GM11168 (cell line): ENCODE measurements at regions not wholly inside any gene's neighbourhood (a gene's known extent, or its start where the extent isn't known, plus 50 kb on each side); places are given as distances from the start of the nearest gene placed in this dataset.

Experiments used
- in situ Hi-C: fragments of 300-500 bp; cut with MboI; formaldehyde crosslinking; loops from one replicate; pipeline ENCODE4 v1.12.0; 2022; ENCODE audit warnings: low sequenced_read_pairs; ENCODE audit not compliant: unreplicated experiment

- in situ Hi-C loops, result no loop called here
These were observed 55.6 kb downstream of the RHOXF2B start for GRCh38 chrX:120021927-120022326.

- in situ Hi-C loops, result no loop called here
These were observed 57.2 kb downstream of the RHOXF2B start for GRCh38 chrX:120020305-120020704.

- in situ Hi-C loops, result no loop called here
These were observed 61.4 kb downstream of the RHOXF2B start for GRCh38 chrX:120016068-120016441.

- in situ Hi-C loops, result no loop called here
These were observed 62.1 kb downstream of the RHOXF2B start for GRCh38 chrX:120015145-120016067.

GRCh38 chrX:120014354-120015130 is 62.9 kb downstream of the RHOXF2B start:
- in situ Hi-C loops, result no loop called here

GRCh38 chrX:120001787-120002186 is 58.2 kb upstream of the NKAP start:
- in situ Hi-C loops, result no loop called here

GRCh38 chrX:120000490-120001246 is 57.1 kb upstream of the NKAP start:
- in situ Hi-C loops, result no loop called here

GRCh38 chrX:119999087-119999634 is 55.6 kb upstream of the NKAP start:
- in situ Hi-C loops, result loop anchor here (25.0 kb wide), 1 partner anchor 163 kb away; the partner anchor contains the start of gene RHOXF2

GRCh38 chrX:119997570-119997969 is 54.0 kb upstream of the NKAP start:
- in situ Hi-C loops, result loop anchor here (25.0 kb wide), 1 partner anchor 165 kb away; the partner anchor contains the start of gene RHOXF2

GRCh38 chrX:119996600-119997524 is 53.3 kb upstream of the NKAP start:
- in situ Hi-C loops, result loop anchor here (25.0 kb wide), 1 partner anchor 165 kb away; the partner anchor contains the start of gene RHOXF2

GRCh38 chrX:119996069-119996468 is 52.5 kb upstream of the NKAP start:
- in situ Hi-C loops, result loop anchor here (25.0 kb wide), 1 partner anchor 166 kb away; the partner anchor contains the start of gene RHOXF2
